A673 (cell line): ENCODE measurements at regions not wholly inside any gene's neighbourhood (a gene's known extent, or its start where the extent isn't known, plus 50 kb on each side); places are given as distances from the start of the nearest gene placed in this dataset.

ENCODE experiments used
- BruUV-seq: library from RNA; stranded (reverse); fragments of 400-500 nt; replicated peaks from 2 replicates; lab custom pipeline; 2021; lab: Mats Ljungman, UMichigan
- CTCF ChIA-PET: fragments of 300-600 bp; sonication (Branson Sonifier 250); formaldehyde crosslinking; loops from one replicate; lab custom pipeline; 2022; ENCODE audit warnings: antibody characterized with exemption; lab: Charles Lee
- POLR2A ChIA-PET: fragments of 300-600 bp; sonication (Branson Sonifier 250); formaldehyde crosslinking; loops from one replicate; lab custom pipeline; 2022; ENCODE audit warnings: antibody characterized with exemption; ENCODE audit not compliant: low non-redundant PET; lab: Charles Lee
- DNase-seq: peaks from one replicate; pipeline ENCODE4 v3.0.0-alpha.2; 2015; ENCODE audit warnings: low spot score
- H3K27ac ChIP-seq: fragments of 200-600 bp; sonication (generic); 2 replicates; pipeline ENCODE4 v1.5.1; 2016; ENCODE audit warnings: mixed run types, low read depth, mild to moderate bottlenecking, mixed read lengths, antibody characterized with exemption, low read length; ENCODE audit not compliant: poor library complexity, severe bottlenecking
- H3K27me3 ChIP-seq: fragments of 200-600 bp; sonication (generic); replicated peaks from 2 replicates; pipeline ENCODE4 v1.6.1; 2017; ENCODE audit warnings: mixed run types, low read depth, mild to moderate bottlenecking, mixed read lengths, antibody characterized with exemption, low read length; ENCODE audit not compliant: insufficient read depth, poor library complexity
- H3K36me3 ChIP-seq: fragments of 200-600 bp; sonication (generic); 2 replicates; pipeline ENCODE4 v1.6.1; 2016; ENCODE audit warnings: mixed run types, mild to moderate bottlenecking, mixed read lengths, antibody characterized with exemption, low read length; ENCODE audit not compliant: insufficient read depth, poor library complexity, severe bottlenecking
- H3K4me1 ChIP-seq: fragments of 200-600 bp; sonication (generic); 2 replicates; pipeline ENCODE4 v1.6.1; 2017; ENCODE audit warnings: mixed run types, mild to moderate bottlenecking, mixed read lengths, antibody characterized with exemption, low read length; ENCODE audit not compliant: insufficient read depth, poor library complexity, severe bottlenecking
- H3K4me3 ChIP-seq: fragments of 200-600 bp; sonication (generic); 2 replicates; pipeline ENCODE4 v1.5.1; 2016; ENCODE audit warnings: low read depth, mixed run types, mild to moderate bottlenecking, mixed read lengths, low read length; ENCODE audit not compliant: poor library complexity, severe bottlenecking
- H3K9me3 ChIP-seq: fragments of 200-600 bp; sonication (generic); 2 replicates; pipeline ENCODE4 v1.6.1; 2016; ENCODE audit warnings: mixed run types, low read depth, mild to moderate bottlenecking, mixed read lengths, antibody characterized with exemption, low read length; ENCODE audit not compliant: poor library complexity, severe bottlenecking
- EZH2 ChIP-seq: fragments of 200-600 bp; sonication (generic); IDR thresholded peaks from 2 replicates; pipeline ENCODE4 v1.6.1; 2017; ENCODE audit warnings: borderline replicate concordance, low read depth, mild to moderate bottlenecking, mixed read lengths, antibody characterized with exemption, low read length; ENCODE audit not compliant: poor library complexity, severe bottlenecking
- intact Hi-C: fragments of 100-400 bp; cut with micrococcal nuclease; formaldehyde crosslinking; loops from one replicate; pipeline ENCODE4 v1.10.0; 2022; ENCODE audit not compliant: unreplicated experiment
- TF ChIP-seq, protein P1 (sequence below): fragments of 300-800, 200-600 bp; sonication (generic); conservative IDR thresholded peaks from 2 replicates; pipeline ENCODE4 v1.5.1; 2017; ENCODE audit warnings: low read depth, mild to moderate bottlenecking, antibody characterized with exemption, low read length, moderate library complexity, mixed read lengths

DNA sequence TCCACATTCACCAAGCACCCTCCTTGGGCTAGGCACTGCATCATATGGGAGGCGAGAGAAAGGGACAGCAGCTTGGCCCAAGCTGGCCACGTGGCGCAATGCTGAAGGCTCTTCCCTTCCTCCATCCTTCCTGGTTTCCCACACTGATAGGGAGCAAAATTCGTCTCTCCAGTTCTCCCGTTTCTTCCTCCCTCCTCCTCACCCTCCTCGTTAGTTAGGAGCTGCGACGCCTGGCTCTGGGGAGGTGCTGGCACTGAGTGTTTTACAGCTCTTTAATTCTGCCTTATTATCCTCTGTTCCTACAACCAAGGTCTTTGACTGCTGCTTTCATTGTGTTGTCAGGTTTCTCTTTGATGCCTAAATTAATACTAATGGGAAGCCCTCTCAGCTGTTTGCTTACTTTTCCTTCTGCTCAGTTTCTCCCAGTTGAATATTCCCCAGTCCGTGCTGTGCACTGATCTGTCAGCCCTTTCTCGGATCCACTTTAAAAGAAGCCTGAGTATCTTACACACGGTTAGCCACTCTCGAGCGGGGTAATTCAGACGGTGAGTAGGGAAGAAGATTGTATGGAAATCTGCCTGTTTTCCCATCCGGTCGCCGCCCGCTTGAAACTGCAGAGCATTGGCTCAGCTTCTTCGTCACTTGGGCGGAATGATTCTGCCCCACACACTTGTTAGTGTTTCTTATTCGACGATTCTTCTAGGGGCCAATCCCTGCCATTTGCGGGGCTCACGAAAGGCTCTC, 56.2 kb upstream of the SMYD2 start:
- no peaks in the 10 kb centered on the region for H3K36me3 ChIP-seq
- no peak overlapping the region for H3K4me3 ChIP-seq
- ChIA-PET CTCF (interaction anchor here (1.0 kb wide), 1 partner anchor 104 kb away, joined by 5 read pairs; no protein-coding TSS in a partner anchor), POLR2A (interaction anchor here (0.6 kb wide), 1 partner anchor 713 kb away, joined by 3 read pairs; no protein-coding TSS in a partner anchor)
- BruUV-seq = no TSS peak
- no peak for TF ChIP-seq EZH2
- TF ChIP-seq, protein P1, sequence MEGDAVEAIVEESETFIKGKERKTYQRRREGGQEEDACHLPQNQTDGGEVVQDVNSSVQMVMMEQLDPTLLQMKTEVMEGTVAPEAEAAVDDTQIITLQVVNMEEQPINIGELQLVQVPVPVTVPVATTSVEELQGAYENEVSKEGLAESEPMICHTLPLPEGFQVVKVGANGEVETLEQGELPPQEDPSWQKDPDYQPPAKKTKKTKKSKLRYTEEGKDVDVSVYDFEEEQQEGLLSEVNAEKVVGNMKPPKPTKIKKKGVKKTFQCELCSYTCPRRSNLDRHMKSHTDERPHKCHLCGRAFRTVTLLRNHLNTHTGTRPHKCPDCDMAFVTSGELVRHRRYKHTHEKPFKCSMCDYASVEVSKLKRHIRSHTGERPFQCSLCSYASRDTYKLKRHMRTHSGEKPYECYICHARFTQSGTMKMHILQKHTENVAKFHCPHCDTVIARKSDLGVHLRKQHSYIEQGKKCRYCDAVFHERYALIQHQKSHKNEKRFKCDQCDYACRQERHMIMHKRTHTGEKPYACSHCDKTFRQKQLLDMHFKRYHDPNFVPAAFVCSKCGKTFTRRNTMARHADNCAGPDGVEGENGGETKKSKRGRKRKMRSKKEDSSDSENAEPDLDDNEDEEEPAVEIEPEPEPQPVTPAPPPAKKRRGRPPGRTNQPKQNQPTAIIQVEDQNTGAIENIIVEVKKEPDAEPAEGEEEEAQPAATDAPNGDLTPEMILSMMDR = no peak
- intact Hi-C loops = no loop called here
- no peaks in the 10 kb centered on the region for H3K4me1 ChIP-seq
- peaks cover under 1% of the 10 kb centered on the region for H3K27me3 ChIP-seq
- DNase-seq = no peak
- H3K9me3 ChIP-seq = no peaks in the 10 kb centered on the region
- no peak overlapping the region for H3K27ac ChIP-seq

DNA sequence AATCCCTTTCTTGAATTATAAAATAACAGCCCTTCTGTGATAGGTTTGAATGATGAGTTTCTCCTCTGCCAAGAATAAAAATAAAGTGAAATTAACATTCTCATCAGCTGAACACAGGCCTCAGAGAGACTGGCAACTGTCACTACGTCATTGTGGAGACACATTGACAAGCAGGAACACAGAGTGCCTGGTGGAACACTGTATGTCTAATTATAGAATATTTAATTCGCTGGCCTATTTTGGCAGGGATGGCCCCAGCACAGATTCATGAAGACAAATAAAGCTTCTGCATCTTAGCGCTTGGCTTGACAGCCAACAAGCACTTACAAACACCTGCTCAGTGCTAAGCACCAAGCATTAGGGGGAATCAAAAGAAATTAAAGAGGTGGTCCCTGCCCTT, 52.0 kb upstream of the SMYD2 start:
- Histone ChIP-seq H3K27ac (no peak overlapping the region), H3K4me3 (no peak overlapping the region), H3K27me3 (peaks cover 3% of the 10 kb centered on the region), H3K4me1 (no peaks in the 10 kb centered on the region), H3K36me3 (no peaks in the 10 kb centered on the region), H3K9me3 (no peaks in the 10 kb centered on the region)
- ChIA-PET CTCF (interaction anchor here (0.6 kb wide), 1 partner anchor 34 kb away, joined by 3 read pairs; no protein-coding TSS in a partner anchor), POLR2A (no interaction called here)
- TF ChIP-seq, protein P1 = no peak
- no peak for TF ChIP-seq EZH2
- intact Hi-C loops = no loop called here
- no TSS peak for BruUV-seq
- no peak for DNase-seq

DNA sequence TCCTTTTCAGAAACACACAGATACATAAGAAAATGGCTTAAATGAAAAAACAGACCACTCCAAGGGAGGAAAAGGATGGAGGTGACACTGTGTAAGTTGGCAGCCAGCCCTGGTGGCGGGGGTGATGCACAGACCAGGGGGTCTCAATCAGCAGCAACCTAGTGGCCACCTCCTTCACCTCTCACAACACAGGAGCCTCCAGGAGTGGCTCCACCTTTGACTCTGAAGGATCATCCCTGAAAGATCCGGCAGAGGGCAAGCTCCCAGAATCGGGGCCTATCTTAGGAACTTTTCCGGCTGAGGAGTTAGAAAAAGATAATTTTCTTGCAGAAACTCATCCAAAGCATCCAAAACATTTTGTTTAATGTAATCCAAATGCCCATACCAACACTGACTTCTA, 51.2 kb upstream of the SMYD2 start:
- H3K27me3 ChIP-seq = peaks cover 9% of the 10 kb centered on the region
- ChIA-PET CTCF (interaction anchor here (0.6 kb wide), 1 partner anchor 33 kb away, joined by 3 read pairs; no protein-coding TSS in a partner anchor), POLR2A (no interaction called here)
- H3K4me3 ChIP-seq = no peak overlapping the region
- no TSS peak for BruUV-seq
- no peaks in the 10 kb centered on the region for H3K9me3 ChIP-seq
- no peak for DNase-seq
- H3K36me3 ChIP-seq = no peaks in the 10 kb centered on the region
- intact Hi-C loops = no loop called here
- TF ChIP-seq EZH2 = no peak
- TF ChIP-seq, protein P1 = no peak
- H3K27ac ChIP-seq = no peak overlapping the region
- H3K4me1 ChIP-seq = no peaks in the 10 kb centered on the region
